ENCODE measurements at regions not wholly inside any gene's neighbourhood (a gene's known extent, or its start where the extent isn't known, plus 50 kb on each side); places are given as distances from the start of the nearest gene placed in this dataset.

- no peak for TF ChIP-seq POLR2A (IDR thresholded peaks at IDR 0.05)
- TF ChIP-seq EP300 (IDR thresholded peaks at IDR 0.05): no peak
These were observed 203.6 kb upstream of the GMDS start for GRCh38 chr6:2448826-2449571.

Data from gastroesophageal sphincter (tissue), 2 donors.